ENCODE measurements at regions not wholly inside any gene's neighbourhood (a gene's known extent, or its start where the extent isn't known, plus 50 kb on each side); places are given as distances from the start of the nearest gene placed in this dataset.
"Not testable (repeated sequence)": the region's sequence is repeated elsewhere in the genome, so short reads cannot be mapped to it uniquely, and the experiment has no call there.

GRCh38 chr10:22137542-22137941 is 80.3 kb downstream of the EBLN1 start:
- Mint-ChIP-seq H3K4me1 (ENCODE audit: low read depth, unreplicated experiment) (no peaks in the 10 kb centered on the region), H3K9me3 (ENCODE audit: unreplicated experiment) (peaks cover 3% of the 10 kb centered on the region), H3K27ac (ENCODE audit: unreplicated experiment) (no peak overlapping the region), H3K4me3 (ENCODE audit: unreplicated experiment) (no peak overlapping the region), H3K36me3 (ENCODE audit: low read depth, unreplicated experiment) (no peaks in the 10 kb centered on the region), H3K27me3 (ENCODE audit: low read depth, unreplicated experiment) (no peaks in the 10 kb centered on the region)
- no peaks in the 10 kb centered on the region for H3K4me1 ChIP-seq (ENCODE audit: insufficient read depth, low read length)
- H3K9me3 ChIP-seq (ENCODE audit: insufficient read depth, low read depth, low read length): no peaks in the 10 kb centered on the region
- no peak overlapping the region for H3K4me2 ChIP-seq (ENCODE audit: low read length)
- H3K27me3 ChIP-seq (ENCODE audit: insufficient read depth, low read length): no peaks in the 10 kb centered on the region
- no peak overlapping the region for H2AFZ ChIP-seq (ENCODE audit: low read depth, low read length)
- no peak for TF ChIP-seq EZH2 (IDR thresholded peaks at IDR 0.05; ENCODE audit: insufficient read depth, low read length)
- H3K9ac ChIP-seq (ENCODE audit: low read length): no peak overlapping the region
- H3K79me2 ChIP-seq (ENCODE audit: insufficient read depth, low read length): no peaks in the 10 kb centered on the region
- no peaks in the 10 kb centered on the region for H4K20me1 ChIP-seq (ENCODE audit: insufficient read depth, low read length)
- FAIRE-seq (no peak), DNase-seq (ENCODE audit: low read depth) (no peak)
- H3K4me3 ChIP-seq (ENCODE audit: insufficient read depth, low read depth, low read length): no peak overlapping the region
- no peaks in the 10 kb centered on the region for H3K36me3 ChIP-seq (ENCODE audit: insufficient read depth, low read length)
- no peak overlapping the region for H3K27ac ChIP-seq (ENCODE audit: low read depth, low read length)

- no peaks in the 10 kb centered on the region for H3K27me3 Mint-ChIP-seq (ENCODE audit: low read depth, unreplicated experiment)
- DNase-seq (ENCODE audit: low read depth) (no peak), FAIRE-seq (no peak)
- H3K79me2 ChIP-seq (ENCODE audit: insufficient read depth, low read length): no peaks in the 10 kb centered on the region
- H3K9me3 ChIP-seq (ENCODE audit: insufficient read depth, low read depth, low read length): no peaks in the 10 kb centered on the region
- H3K4me1 Mint-ChIP-seq (ENCODE audit: low read depth, unreplicated experiment): no peaks in the 10 kb centered on the region
- H2AFZ ChIP-seq (ENCODE audit: low read depth, low read length): no peak overlapping the region
- H3K4me3 ChIP-seq (ENCODE audit: insufficient read depth, low read depth, low read length): no peak overlapping the region
- no peak overlapping the region for H3K27ac Mint-ChIP-seq (ENCODE audit: unreplicated experiment)
- no peak overlapping the region for H3K9ac ChIP-seq (ENCODE audit: low read length)
- no peaks in the 10 kb centered on the region for H4K20me1 ChIP-seq (ENCODE audit: insufficient read depth, low read length)
- no peaks in the 10 kb centered on the region for H3K4me1 ChIP-seq (ENCODE audit: insufficient read depth, low read length)
- H3K27me3 ChIP-seq (ENCODE audit: insufficient read depth, low read length): no peaks in the 10 kb centered on the region
- H3K36me3 ChIP-seq (ENCODE audit: insufficient read depth, low read length): no peaks in the 10 kb centered on the region
- TF ChIP-seq CTCF (IDR thresholded peaks at IDR 0.05; ENCODE audit: insufficient read depth, low read depth, low read length) (no peak), EZH2 (IDR thresholded peaks at IDR 0.05; ENCODE audit: insufficient read depth, low read length) (no peak)
- no peak overlapping the region for H3K4me2 ChIP-seq (ENCODE audit: low read length)
- H3K36me3 Mint-ChIP-seq (ENCODE audit: low read depth, unreplicated experiment): no peaks in the 10 kb centered on the region
- peaks cover under 1% of the 10 kb centered on the region for H3K9me3 Mint-ChIP-seq (ENCODE audit: unreplicated experiment)
- no peak overlapping the region for H3K27ac ChIP-seq (ENCODE audit: low read depth, low read length)
- H3K4me3 Mint-ChIP-seq (ENCODE audit: unreplicated experiment): no peak overlapping the region
Observed at GRCh38 chr10:22135591-22135990, 82.2 kb downstream of the EBLN1 start.

- no peaks in the 10 kb centered on the region for H3K36me3 ChIP-seq (ENCODE audit: insufficient read depth, low read length)
- FAIRE-seq: no peak
- H3K27ac Mint-ChIP-seq (ENCODE audit: unreplicated experiment): no peak overlapping the region
Observed at GRCh38 chr10:22133749-22134624, 83.8 kb downstream of the EBLN1 start.

GRCh38 chr10:22130824-22131223 is 87.0 kb downstream of the EBLN1 start:
- H3K9me3 ChIP-seq (ENCODE audit: insufficient read depth, low read depth, low read length); H2AFZ ChIP-seq (ENCODE audit: low read depth, low read length); H3K27me3 Mint-ChIP-seq (ENCODE audit: low read depth, unreplicated experiment): not testable (repeated sequence)

More at GRCh38 chr10:22133749-22134624, 83.8 kb downstream of the EBLN1 start:
- Histone ChIP-seq H3K9ac (ENCODE audit: low read length) (no peak overlapping the region), H3K27me3 (ENCODE audit: insufficient read depth, low read length) (no peaks in the 10 kb centered on the region), H3K9me3 (ENCODE audit: insufficient read depth, low read depth, low read length) (no peaks in the 10 kb centered on the region), H3K79me2 (ENCODE audit: insufficient read depth, low read length) (no peaks in the 10 kb centered on the region), H4K20me1 (ENCODE audit: insufficient read depth, low read length) (no peaks in the 10 kb centered on the region), H3K4me3 (ENCODE audit: insufficient read depth, low read depth, low read length) (no peak overlapping the region), H3K4me1 (ENCODE audit: insufficient read depth, low read length) (no peaks in the 10 kb centered on the region), H3K27ac (ENCODE audit: low read depth, low read length) (no peak overlapping the region), H3K4me2 (ENCODE audit: low read length) (no peak overlapping the region), H2AFZ (ENCODE audit: low read depth, low read length) (no peak overlapping the region)
- peaks cover 5% of the 10 kb centered on the region for H3K9me3 Mint-ChIP-seq (ENCODE audit: unreplicated experiment)
- no peaks in the 10 kb centered on the region for H3K4me1 Mint-ChIP-seq (ENCODE audit: low read depth, unreplicated experiment)
- DNase-seq (ENCODE audit: low read depth): no peak
- H3K27me3 Mint-ChIP-seq (ENCODE audit: low read depth, unreplicated experiment): no peaks in the 10 kb centered on the region
- no peaks in the 10 kb centered on the region for H3K36me3 Mint-ChIP-seq (ENCODE audit: low read depth, unreplicated experiment)
- H3K4me3 Mint-ChIP-seq (ENCODE audit: unreplicated experiment): no peak overlapping the region
- TF ChIP-seq CTCF (IDR thresholded peaks at IDR 0.05; ENCODE audit: insufficient read depth, low read depth, low read length) (no peak), EZH2 (IDR thresholded peaks at IDR 0.05; ENCODE audit: insufficient read depth, low read length) (no peak)

More at GRCh38 chr10:22130824-22131223, 87.0 kb downstream of the EBLN1 start:
- not testable (repeated sequence) for H3K79me2 ChIP-seq (ENCODE audit: insufficient read depth, low read length); H3K4me1 ChIP-seq (ENCODE audit: insufficient read depth, low read length); H3K9ac ChIP-seq (ENCODE audit: low read length); H3K27ac ChIP-seq (ENCODE audit: low read depth, low read length); H3K4me1 Mint-ChIP-seq (ENCODE audit: low read depth, unreplicated experiment); H4K20me1 ChIP-seq (ENCODE audit: insufficient read depth, low read length); H3K27me3 ChIP-seq (ENCODE audit: insufficient read depth, low read length); H3K9me3 Mint-ChIP-seq (ENCODE audit: unreplicated experiment); H3K4me3 Mint-ChIP-seq (ENCODE audit: unreplicated experiment); H3K4me3 ChIP-seq (ENCODE audit: insufficient read depth, low read depth, low read length); H3K4me2 ChIP-seq (ENCODE audit: low read length); H3K36me3 Mint-ChIP-seq (ENCODE audit: low read depth, unreplicated experiment); H3K27ac Mint-ChIP-seq (ENCODE audit: unreplicated experiment); H3K36me3 ChIP-seq (ENCODE audit: insufficient read depth, low read length); FAIRE-seq; DNase-seq (ENCODE audit: low read depth)

All from astrocyte (in vitro differentiated cells and primary cell).